HG02943 (cell line): ENCODE measurements at regions not wholly inside any gene's neighbourhood (a gene's known extent, or its start where the extent isn't known, plus 50 kb on each side); places are given as distances from the start of the nearest gene placed in this dataset.
"Not testable (repeated sequence)": the region's sequence is repeated elsewhere in the genome, so short reads cannot be mapped to it uniquely, and the experiment has no call there.

ENCODE experiments used
- ATAC-seq: cut with Tn5 transposase; IDR thresholded peaks from one replicate; pipeline ENCODE4 v1.9.1; 2021; ENCODE audit warnings: mild to moderate bottlenecking, low read depth, moderate library complexity; ENCODE audit not compliant: unreplicated experiment

GRCh38 chr7:115229401-115230105 is 307.7 kb downstream of the MDFIC start:
- no peak for ATAC-seq

GRCh38 chr7:115227473-115228235 is 305.8 kb downstream of the MDFIC start:
- ATAC-seq = no peak

DNA sequence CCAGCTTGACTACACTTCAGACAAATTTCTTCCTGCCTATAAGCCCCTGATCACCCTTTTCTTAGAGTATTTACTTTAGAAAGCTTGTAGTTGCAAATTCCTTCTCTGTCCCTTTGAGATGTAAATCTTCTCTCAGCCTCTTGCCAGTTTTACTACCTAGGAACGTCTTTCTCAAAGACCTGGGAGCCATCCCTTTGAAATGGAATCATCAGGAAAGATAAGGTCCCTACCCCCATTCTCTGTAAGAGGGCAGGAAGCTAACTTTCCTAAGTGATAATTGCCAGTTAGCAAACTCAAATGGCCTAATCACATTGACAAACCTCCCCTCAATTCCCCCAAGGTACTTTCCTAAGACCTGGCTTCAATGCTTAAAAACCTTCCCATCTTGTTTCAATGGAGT is 304.5 kb downstream of the MDFIC start:
- ATAC-seq = no peak

DNA sequence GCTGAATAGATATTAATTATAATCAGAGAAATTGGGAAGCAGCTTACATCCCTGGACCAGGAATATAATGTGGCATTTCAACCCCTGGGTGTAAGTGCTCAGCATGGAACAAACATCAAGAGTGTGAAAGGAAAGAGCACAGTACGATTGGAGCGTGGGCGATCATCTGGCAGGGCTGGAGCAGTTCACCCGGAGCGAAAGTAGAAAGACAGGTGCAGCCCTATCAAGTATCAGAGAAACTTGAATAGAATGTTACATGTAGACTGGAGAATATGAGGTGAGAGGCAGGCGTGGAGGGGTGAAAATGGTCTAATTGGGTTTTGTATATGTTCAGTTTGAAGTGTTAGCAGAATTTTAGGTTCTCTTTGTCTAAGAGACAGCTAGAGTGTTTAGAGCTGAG is 303.0 kb downstream of the MDFIC start:
- ATAC-seq = no peak

DNA sequence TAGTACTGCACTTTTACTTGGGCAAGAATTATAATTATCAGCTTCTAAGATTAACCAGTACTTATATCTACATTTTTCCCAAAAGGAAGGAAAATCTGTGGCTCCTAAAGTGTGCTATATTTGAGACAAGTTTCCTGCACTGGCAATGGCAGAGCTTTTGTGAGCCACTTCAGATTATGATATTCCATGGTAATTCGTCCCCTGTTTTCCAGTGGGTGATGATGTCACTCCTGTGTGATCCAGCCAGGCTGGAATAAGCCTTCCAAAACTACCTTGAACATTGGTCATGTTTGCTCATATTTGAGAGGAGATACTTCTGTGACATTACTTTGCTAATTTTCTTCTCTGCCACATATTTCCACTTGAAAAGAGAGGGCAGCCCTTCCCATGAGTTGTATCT is 302.1 kb downstream of the MDFIC start:
- ATAC-seq = no peak

GRCh38 chr7:115221456-115221855 is 299.6 kb downstream of the MDFIC start:
- no peak for ATAC-seq

DNA sequence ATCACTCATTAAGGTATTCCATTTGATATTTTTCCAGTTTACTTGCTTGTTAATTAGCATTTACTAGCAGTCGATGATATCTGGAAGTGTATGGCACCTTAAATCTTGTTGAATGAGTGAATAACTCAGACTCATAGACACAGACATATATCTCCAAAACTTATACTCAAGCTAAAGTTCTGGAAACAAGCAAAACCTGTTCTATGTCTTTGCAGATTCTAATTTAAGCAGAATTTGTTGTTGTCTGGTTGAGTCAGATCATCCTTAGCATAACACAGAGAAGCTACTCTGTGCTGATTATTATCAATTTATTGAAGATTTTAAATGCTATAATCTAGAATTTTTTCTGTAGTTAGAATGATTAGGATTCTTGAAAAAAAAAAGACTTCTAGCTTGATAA is 296.2 kb downstream of the MDFIC start:
- ATAC-seq = no peak

DNA sequence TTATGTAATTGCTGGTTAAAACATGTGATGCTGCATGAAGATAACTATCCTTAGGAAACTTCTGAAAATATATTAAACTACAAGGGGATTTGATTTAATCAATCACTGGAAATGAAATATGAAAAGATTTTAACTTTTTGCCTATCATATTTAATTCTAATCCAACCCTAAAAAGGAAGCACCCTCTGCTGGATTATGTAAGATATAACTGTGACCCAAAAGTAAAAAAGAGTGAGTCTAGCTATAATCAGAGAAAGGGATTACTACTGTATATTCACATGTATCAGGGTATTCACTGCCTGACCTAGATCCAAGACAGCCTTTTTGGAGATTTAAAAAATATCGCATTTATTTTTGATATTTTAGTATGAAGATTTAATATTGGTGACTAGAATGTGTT is 295.5 kb downstream of the MDFIC start:
- ATAC-seq = no peak

DNA sequence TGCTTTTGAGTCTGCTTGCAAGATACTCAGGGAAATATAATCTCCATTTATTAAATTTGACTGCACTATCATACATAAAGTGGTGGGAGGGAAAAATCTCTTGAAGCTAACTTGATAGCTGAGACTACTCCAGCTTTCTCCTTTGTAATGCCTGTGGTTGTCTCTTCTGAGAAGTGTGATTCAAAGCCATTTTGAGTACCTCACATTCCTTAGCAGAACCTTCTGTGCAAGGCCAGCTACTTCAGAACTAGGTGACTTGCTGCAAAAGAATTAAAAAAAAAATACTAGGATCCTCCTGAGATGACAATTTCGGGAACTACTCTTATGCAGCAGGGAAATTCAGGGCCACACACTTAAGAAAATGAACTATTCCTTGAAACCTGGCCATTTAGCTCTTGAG is 294.8 kb downstream of the MDFIC start:
- no peak for ATAC-seq

- no peak for ATAC-seq
Observed at GRCh38 chr7:115211171-115211570, 289.3 kb downstream of the MDFIC start.

GRCh38 chr7:115210552-115210951 is 288.7 kb downstream of the MDFIC start:
- ATAC-seq = no peak

DNA sequence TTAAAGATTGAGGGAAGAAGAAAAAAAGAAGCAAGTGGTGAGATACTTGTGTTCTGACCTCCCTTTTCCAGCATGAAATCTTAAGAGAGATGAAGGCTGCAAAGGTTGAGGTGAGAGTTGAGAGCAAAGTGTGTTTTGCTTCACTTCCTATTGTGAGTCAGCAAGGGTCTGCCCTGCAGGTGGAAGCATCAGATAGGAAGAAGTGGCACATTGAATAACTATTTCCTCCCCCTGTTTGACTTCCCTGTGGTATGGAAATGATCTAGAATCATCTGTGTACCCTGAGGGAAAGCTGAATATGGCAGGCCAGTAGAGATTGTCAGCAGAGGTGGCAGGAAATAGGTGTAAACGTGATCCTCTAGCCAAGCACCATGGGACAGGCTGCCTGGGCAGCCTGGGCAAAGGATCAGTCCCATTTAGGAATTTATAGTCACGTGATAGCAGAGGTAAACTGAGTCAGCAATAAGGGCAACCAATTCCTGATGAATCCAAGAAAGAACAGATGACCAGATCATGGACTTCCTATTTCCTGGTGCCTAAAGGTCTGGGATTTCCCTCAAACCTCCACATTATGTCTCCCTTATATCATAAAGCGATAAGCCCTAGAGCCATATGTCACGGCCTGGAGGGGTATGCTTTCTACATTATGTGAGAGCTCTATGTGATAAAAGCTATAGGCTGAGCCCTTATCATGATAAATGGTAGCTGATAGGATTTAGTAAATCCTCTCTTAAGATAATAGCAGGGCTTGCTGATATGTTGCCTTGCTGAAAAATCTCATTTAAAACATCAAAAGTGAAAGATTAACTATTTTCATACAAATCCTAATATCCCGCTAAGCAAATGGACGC is 287.0 kb downstream of the MDFIC start:
- no peak for ATAC-seq

GRCh38 chr7:115206374-115206773 is 284.5 kb downstream of the MDFIC start:
- ATAC-seq = not testable (repeated sequence)

- no peak for ATAC-seq
Observed at GRCh38 chr7:115198143-115198542, 276.2 kb downstream of the MDFIC start.

- ATAC-seq = no peak
Observed at GRCh38 chr7:115195208-115195607, 273.3 kb downstream of the MDFIC start.

- no peak for ATAC-seq
Observed at GRCh38 chr7:115191526-115191925, 269.6 kb downstream of the MDFIC start.

DNA sequence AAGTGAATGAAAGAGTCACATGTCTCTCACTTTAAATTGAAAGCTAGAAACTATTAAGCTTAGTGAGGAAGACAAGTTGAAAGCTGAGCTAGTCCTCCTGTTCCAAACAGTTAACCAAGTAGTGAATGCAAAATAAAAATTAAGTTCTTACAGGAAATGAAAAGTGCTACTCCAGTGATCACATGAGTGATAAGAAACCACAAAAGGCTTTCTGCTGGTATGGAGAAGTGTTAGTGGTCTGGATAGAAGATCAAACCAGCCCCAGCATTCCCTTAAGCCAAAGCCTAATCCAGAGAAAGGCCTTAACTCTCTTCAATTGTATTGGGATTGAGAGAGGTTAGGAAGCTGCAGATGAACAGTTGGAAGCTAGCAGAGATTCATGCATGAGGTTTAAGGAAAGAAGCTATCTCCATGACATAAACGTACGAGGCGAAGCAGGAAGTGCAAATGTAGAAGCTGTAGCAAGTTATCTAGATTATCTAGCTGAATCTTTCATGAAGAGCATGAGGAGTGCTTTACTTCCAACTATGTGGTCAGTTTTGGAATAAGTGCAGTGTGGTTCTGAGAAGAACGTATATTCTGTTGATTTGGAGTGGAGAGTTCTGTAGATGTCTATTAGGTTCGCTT is 261.6 kb downstream of the MDFIC start:
- no peak for ATAC-seq

GRCh38 chr7:115178835-115179234 is 256.9 kb downstream of the MDFIC start:
- no peak for ATAC-seq

GRCh38 chr7:115177823-115178222 is 255.9 kb downstream of the MDFIC start:
- no peak for ATAC-seq

GRCh38 chr7:115177103-115177502 is 255.2 kb downstream of the MDFIC start:
- ATAC-seq = no peak

DNA sequence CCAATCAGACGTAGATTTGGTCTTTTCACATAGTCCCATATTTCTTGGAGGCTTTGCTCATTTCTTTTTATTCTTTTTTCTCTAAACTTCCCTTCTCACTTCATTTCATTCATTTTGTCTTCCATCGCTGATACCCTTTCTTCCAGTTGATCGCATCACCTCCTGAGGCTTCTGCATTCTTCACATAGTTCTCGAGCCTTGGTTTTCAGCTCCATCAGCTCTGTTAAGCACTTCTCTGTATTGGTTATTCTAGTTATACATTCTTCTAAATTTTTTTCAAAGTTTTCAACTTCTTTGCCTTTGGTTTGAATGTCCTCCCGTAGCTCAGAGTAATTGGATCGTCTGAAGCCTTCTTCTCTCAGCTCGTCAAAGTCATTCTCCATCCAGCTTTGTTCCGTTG is 250.5 kb downstream of the MDFIC start:
- not testable (repeated sequence) for ATAC-seq
